ENCODE measurements at regions not wholly inside any gene's neighbourhood (a gene's known extent, or its start where the extent isn't known, plus 50 kb on each side); places are given as distances from the start of the nearest gene placed in this dataset.

DNA sequence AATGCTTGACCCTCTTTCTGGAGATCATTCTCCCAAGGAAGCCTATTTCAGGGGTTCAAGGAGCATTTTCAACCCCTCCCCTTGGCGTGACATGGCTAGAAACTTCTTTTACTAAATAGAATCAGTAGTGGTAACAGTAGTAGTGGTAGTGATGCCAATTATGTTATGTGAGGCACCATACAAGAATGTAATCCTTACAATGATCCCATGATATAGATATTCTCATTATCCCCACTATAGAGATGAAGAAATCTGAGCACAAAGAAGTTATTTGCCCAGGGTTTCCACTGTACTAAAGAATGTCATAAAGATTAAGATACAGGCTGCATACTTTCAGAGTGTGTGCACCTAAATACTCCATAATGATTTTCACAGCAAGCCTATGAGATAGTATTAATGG lies 155.4 kb upstream of the CLINT1 start:
- DNase-seq (ENCODE audit: low read depth in 4 of 4, low spot score in 2 of 4): no peak

DNA sequence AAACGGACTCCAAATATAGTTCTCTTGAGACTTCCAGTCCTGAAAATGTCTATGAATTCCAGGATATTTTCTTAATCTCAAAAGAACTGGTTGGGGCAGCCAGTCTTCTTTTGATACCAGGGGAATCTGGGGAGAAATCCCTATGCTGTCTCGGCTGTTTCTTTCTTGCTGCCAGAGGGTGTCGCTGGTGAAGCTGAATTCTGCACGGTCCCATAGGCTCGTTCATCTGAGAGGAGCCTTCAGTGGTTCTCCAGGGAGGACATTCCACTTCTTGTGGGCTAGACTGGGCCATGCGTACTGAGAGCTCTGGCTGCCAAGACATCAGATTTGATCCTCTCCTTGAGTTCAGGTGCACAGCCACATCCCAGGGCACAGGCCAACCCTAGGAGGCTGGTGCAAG lies 155.0 kb upstream of the CLINT1 start:
- DNase-seq (ENCODE audit: low read depth in 4 of 4, low spot score in 2 of 4): no peak

GRCh38 chr5:158013303-158013702 lies 154.4 kb upstream of the CLINT1 start:
- no peak for DNase-seq (ENCODE audit: low read depth in 4 of 4, low spot score in 2 of 4)

GRCh38 chr5:158011422-158011821 lies 152.5 kb upstream of the CLINT1 start:
- no peak for DNase-seq (ENCODE audit: low read depth in 4 of 4, low spot score in 2 of 4)

- no peak for DNase-seq (ENCODE audit: low read depth in 4 of 4, low spot score in 2 of 4)
Measured at GRCh38 chr5:158010831-158011230, 151.9 kb upstream of the CLINT1 start.

DNA sequence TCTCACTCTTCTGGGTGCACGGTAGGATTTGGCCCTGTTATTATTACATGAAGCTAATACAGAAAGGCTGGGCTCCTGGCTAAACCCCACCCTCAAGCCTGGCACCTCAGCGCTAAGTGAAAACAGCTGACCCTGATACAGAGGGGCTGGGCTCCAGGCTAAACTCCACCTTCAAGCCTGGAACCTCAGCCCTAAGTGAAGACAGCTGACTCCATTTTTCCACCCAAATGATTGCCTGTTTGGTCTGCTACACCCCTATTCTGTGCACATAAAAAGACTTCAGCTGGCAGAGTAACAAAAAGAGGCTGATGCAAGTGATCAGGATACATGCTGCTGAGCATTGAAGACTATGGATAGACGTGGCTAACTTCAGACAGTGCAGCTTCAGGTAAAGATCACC lies 148.4 kb upstream of the CLINT1 start:
- no peak for DNase-seq (ENCODE audit: low read depth in 4 of 4, low spot score in 2 of 4)

DNA sequence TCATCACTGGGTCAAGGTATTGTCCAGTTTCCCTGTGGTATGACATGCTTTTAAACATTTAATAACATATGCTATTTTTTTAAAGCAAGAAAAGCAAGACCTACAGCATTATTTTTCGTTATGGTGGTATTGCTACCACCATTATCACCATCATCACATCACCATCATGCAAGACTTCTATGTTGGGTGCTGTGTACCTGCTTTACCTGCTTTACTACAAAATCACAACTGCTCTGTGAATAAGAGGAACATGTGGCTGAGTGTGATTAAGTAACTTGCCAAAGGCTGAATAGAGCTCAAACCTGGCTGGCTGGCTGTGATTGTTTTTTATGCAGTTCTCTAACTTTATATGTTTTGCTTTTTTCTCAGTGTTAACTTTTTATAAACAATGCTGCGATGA lies 140.8 kb upstream of the CLINT1 start:
- no peak for DNase-seq (ENCODE audit: low read depth in 4 of 4, low spot score in 2 of 4)

DNA sequence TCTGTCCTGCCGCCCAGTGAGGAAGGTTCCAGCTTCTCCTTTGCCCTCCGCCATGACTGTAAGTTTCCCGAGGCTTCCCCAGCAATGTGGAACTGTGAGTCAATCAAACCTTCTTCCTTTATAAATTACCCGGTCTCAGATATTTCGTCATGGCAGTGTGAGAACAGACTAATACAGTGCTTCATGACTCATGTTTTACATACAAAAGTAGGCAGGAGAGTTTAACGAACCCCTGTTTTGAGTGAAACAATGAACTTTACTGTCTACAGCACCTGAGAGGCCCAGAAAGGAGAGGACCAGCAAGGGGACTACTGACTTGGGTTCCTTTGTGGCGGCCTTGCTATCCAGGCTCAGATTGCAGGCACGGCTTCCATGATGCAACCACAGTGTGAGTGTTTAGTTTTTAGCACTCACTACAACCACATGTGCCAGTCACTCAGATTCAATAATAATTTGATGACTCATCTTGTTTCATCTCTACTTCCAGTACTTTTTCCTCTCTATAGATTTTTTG lies 139.1 kb upstream of the CLINT1 start:
- DNase-seq (ENCODE audit: low read depth in 4 of 4, low spot score in 2 of 4): no peak

GRCh38 chr5:157994906-157995519 lies 136.1 kb upstream of the CLINT1 start:
- DNase-seq (ENCODE audit: low read depth in 4 of 4, low spot score in 2 of 4): peak in 2 of 4 donors; percentile 38 to 57

GRCh38 chr5:157993986-157994691 lies 135.2 kb upstream of the CLINT1 start:
- DNase-seq (ENCODE audit: low read depth in 4 of 4, low spot score in 2 of 4): no peak

DNA sequence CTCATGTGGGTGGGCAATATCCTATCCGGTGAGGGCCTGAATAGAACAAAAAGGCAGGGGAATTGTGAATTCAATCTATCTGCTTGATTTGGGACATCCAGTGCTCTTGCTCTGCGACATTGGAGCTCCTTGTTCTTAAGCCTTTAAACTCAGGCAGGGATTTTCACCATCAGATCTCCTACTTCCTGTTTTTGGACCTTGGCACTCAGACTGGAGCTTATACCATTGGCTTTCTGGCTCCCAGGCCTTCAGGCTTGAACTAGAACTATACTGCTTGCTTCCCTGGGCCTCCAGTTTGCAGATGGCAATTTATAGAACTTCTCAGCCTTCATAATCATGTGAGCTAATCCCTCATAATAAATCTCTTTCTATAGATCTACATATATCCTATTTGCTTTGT lies 134.3 kb upstream of the CLINT1 start:
- no peak for DNase-seq (ENCODE audit: low read depth in 4 of 4, low spot score in 2 of 4)

- DNase-seq (ENCODE audit: low read depth in 4 of 4, low spot score in 2 of 4): no peak
Measured at GRCh38 chr5:157990583-157991181, 131.7 kb upstream of the CLINT1 start.

DNA sequence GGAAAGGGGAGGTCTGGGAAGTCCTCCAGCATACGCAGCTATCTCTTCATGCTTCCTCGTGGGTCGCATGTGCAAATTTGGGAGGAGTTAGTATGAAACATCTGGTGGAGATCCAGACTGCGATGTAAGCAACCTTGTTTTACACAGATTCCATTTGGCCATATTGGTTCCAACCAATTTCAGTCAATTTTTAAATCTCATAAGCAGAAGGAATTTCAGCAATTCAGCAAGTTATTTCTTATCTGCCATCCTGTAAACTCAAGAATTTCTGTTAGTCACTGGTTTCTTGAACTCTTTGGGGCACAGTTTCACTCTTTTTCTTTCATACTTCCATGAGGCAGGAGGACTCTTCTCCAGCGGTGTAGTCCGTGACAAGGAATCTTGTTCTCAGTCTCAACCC lies 130.4 kb upstream of the CLINT1 start:
- DNase-seq (ENCODE audit: low read depth in 4 of 4, low spot score in 2 of 4): no peak

DNA sequence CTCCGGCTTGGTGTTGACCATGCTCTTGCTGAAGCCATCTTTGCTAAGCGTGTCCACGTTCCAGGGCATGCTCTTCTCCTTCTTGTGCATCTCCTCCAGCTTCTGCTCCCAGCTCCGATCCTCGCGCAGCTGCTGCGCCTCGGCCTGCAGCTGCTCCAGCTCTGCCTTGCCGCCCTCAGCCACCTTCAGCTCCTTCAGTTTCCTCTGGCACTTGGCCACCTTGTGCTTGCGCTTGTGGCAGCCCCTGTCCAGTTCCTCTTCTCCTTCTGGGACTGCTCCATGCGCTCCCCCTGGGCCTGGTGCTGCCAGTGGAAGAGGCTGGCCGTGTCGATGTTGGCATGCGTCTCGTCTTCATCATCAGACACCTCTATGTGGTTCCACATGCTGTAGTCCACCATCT lies 128.3 kb upstream of the CLINT1 start:
- DNase-seq (ENCODE audit: low read depth in 4 of 4, low spot score in 2 of 4): no peak

DNA sequence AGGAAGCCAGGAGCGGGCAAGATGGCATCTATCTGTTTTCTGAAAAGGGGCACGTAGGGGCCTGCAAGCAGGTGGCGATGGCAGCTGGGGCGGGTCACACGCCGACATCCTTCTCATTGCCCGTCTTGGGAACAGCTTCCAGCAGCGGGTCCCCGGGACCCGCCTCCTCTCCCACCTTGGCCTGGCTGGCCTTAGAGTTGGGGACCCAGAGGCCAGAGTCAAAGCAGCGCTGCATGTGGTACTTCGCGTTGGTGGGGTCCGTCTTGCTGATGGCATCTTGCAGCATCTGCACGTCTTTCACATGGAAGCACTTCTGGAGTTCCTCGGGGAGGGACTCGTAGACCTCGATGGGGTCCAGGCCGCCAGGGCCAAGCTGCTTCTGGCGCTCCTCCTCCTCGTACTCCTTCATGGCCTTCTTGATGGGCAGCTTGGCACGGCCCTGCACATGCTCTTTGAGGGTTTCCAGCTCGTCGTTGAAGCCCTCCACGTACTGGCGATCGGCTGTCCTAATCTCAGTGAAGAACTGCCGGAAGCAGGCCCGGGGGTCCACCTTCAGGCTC lies 127.6 kb upstream of the CLINT1 start:
- no peak for DNase-seq (ENCODE audit: low read depth in 4 of 4, low spot score in 2 of 4)

DNA sequence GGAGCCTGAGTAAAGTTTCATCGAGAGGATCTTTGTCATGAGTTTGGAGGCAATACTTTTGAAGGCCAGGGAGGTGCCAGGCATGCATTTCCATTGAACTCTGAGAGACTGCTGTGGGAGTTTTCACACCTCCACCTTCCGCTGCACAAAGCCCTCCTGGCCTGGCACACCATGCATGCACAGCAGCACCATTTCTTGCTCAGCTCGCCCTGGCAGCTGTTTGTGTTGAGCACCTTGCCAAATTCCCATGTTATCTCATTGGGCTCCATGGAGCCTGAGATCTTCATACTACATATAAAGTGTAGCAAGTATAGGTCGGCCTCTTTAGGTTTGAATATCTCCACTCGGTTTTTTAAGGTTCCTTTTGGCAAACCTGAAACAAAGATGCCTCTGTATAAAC lies 125.7 kb upstream of the CLINT1 start:
- DNase-seq (ENCODE audit: low read depth in 4 of 4, low spot score in 2 of 4): no peak

DNA sequence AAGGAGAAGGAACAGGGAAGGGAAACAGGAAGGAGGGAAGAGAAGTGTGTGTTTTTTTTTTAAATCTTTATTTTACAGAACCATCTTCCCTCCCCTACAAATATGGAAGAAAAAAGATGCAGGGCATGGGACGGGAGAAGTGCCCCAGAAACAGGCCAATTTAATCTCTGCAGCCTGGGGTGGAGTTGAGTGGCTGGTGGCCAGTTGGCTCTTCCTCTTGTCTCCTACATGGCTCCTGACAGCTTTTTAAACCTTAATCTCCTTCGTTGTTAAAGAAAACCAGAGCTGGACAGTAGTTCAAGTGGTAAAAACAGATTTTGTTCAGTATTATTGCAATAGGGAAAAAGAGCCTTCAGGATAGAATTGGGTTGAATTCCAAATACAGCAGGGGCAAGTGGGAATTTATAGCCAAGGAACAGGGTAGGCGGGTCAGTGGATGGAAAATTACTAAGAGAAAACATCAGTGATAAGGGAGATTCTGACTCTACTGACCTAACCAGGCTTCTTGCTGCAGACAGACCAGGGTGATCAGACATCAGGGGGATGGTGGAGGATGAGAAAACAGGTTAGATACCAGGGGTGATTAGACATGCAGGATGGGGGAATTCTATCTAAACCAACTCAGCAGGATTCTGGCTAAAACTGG lies 125.1 kb upstream of the CLINT1 start:
- no peak for DNase-seq (ENCODE audit: low read depth in 4 of 4, low spot score in 2 of 4)

DNA sequence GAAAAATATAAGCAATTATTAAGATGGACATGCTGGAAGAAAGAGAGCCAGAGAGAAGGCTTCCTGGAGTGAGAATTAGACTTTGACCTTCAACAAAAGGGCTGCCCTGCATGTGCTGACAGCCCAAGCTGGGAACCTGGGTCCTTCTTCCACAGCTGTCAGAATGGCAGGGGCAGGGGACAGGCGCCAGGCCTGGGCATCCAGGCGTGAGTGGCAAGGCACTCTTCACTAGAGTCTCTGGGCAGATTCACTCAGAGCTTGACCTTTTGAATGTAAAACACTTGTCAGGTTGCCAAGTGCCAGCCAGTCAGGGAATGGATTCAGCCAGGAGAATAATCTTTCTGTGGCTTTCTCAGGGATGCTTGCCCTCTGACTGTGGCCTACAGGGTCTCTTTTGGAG lies 119.1 kb upstream of the CLINT1 start:
- DNase-seq (ENCODE audit: low read depth in 4 of 4, low spot score in 2 of 4): no peak

DNA sequence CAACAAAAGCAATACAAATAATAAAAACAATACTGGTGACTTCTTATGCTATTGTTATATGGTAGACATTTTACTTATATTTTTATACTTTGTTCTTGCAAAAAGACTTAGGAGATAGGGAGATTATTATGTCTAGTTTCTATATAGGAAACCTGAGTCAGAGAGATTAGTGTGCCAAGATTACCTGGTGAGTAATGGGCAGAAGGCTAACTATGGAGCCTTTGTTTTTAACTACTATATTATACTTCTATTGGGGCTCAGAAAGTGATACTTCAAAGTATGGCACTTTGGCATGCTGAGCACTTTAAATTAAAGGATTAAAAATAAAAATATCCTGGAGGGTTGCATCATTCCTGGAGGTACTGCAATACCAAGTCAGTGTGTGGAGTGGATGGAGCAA lies 117.5 kb upstream of the CLINT1 start:
- no peak for DNase-seq (ENCODE audit: low read depth in 4 of 4, low spot score in 2 of 4)

DNA sequence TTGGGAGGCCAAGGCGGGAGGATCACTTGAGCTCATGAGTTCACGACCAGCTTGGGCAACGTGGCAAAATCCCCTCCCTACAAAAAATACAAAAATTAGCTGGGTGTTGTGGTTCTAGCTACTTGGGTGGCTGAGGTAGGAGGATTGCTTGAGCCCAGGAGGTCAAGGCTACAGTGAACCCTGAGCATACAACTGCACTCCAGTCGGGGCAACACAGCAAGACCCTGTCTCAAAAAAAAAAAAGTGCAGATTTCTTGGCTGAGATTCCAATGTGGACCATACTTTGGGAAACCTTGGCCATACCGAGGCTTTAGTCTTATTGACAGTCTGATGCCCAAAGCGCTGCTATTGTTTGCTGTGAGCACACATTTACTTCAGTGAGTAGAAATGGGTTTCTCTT lies 113.6 kb upstream of the CLINT1 start:
- DNase-seq (ENCODE audit: low read depth in 4 of 4, low spot score in 2 of 4): no peak

- DNase-seq (ENCODE audit: low read depth in 4 of 4, low spot score in 2 of 4): no peak
Measured at GRCh38 chr5:157971571-157972216, 112.7 kb upstream of the CLINT1 start.
